Lung (tissue), 11 donors: ENCODE measurements at regions not wholly inside any gene's neighbourhood (a gene's known extent, or its start where the extent isn't known, plus 50 kb on each side); places are given as distances from the start of the nearest gene placed in this dataset.
"Not testable (repeated sequence)": the region's sequence is repeated elsewhere in the genome, so short reads cannot be mapped to it uniquely, and the experiment has no call there.

Experiments
- ATAC-seq: fragments of 200-7000 bp; cut with Tn5 transposase; one replicate; pipeline ENCODE4 v1.9.1; 2020; ENCODE audit warnings: moderate number of reproducible peaks; ENCODE audit not compliant: insufficient read depth, low FRiP score
- DNase-seq, 3 donors: peaks; one replicate each; pipeline ENCODE4 v3.0.0-alpha.2; 2013 to 2017
- H3K27ac ChIP-seq, 2 donors: one replicate each; pipeline ENCODE4 v1.5.1; 2013; ENCODE audit warnings: mild to moderate bottlenecking in 2 of 2, moderate library complexity in 2 of 2, control low read depth in 1 of 2, inconsistent platforms in 1 of 2, low read depth in 1 of 2, low read length in 1 of 2
- H3K27me3 ChIP-seq, 3 donors: one replicate each; pipeline ENCODE4 v1.5.1; 2013; ENCODE audit warnings: low read length in 2 of 3; ENCODE audit not compliant: control insufficient read depth in 3 of 3, insufficient read depth in 3 of 3
- H3K36me3 ChIP-seq, 4 donors: one replicate each; pipeline ENCODE4 v1.5.1; 2013; ENCODE audit warnings: low read length in 4 of 4, mild to moderate bottlenecking in 1 of 4, moderate library complexity in 1 of 4; ENCODE audit not compliant: control insufficient read depth in 4 of 4, insufficient read depth in 4 of 4
- H3K4me1 ChIP-seq, 5 donors: one replicate each; pipeline ENCODE4 v1.5.1; 2013; ENCODE audit warnings: low read length in 5 of 5, mild to moderate bottlenecking in 2 of 5, moderate library complexity in 1 of 5; ENCODE audit not compliant: control insufficient read depth in 5 of 5, insufficient read depth in 5 of 5
- H3K4me3 ChIP-seq: one replicate; pipeline ENCODE4 v1.5.1; 2013; ENCODE audit warnings: mild to moderate bottlenecking, control low read depth, moderate library complexity
- H3K9ac ChIP-seq, 2 donors: one replicate each; pipeline ENCODE4 v1.5.1; 2013; ENCODE audit warnings: low read length in 2 of 2, control low read depth in 1 of 2; ENCODE audit not compliant: insufficient read depth in 1 of 2
- H3K9me3 ChIP-seq, 4 donors: one replicate each; pipeline ENCODE4 v1.5.1; 2013; ENCODE audit warnings: low read length in 3 of 4, mild to moderate bottlenecking in 1 of 4, moderate library complexity in 1 of 4; ENCODE audit not compliant: control insufficient read depth in 4 of 4, insufficient read depth in 3 of 4
- WGBS, 2 donors: extraction: QIAGEN DNeasy Blood & Tissue Kit; methylation state at CpG; one replicate each; pipeline ENCODE4 v1.1.7; 2013; 5-methylcytosine and 5-hydroxymethylcytosine counted together
- TF ChIP-seq, protein P1 (sequence below): IDR thresholded peaks from 2 replicates; pipeline ENCODE4 v1.5.1; 2012; ENCODE audit warnings: mild to moderate bottlenecking; ENCODE audit errors: control extremely low read depth, extremely low read depth
- donor health status: control.
- donor health status: control.
- donor health status: Bipolar disorder and iron deficiency.
- donor health status: healthy.
- donor health status: DM: yes; HTN: yes; CAD: no.

DNA sequence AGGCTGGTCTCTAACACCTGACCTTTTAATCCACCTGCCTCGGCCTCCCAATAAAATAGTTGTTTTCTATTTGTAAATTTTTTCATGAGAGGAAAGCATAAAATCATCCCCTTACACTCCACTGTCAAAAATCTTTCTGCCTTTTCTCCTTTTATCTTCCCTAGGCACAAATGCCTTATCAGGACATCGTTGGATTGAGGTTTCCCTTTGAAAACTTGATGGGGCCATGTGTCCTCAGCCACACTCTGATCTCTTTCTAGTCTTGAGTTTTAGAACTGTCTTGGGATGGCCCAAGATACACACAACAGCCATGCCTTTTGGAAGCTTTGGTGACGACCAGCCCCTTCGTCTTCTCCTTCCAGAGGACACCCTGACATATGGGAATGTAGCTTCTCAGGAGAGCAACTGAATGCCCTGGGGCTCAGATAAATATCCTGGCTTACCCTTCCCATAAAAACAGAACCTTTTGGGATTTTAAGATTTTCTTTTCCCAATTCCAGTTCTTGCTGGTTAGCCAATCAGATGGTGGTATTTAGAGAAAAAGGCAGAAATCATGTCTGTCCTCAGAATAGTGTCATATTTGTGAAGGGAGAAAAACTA, 112.4 kb downstream of the ZNF429 start:
- Histone ChIP-seq H3K4me3 (no peak overlapping the region), H3K27me3 (no peaks in the 10 kb centered on the region), H3K9me3 (no peaks in the 10 kb centered on the region), H3K4me1 (no peaks in the 10 kb centered on the region), H3K36me3 (no peaks in the 10 kb centered on the region), H3K27ac (no peak overlapping the region), H3K9ac (no peak overlapping the region)
- WGBS, 2 donors, result 58 to 63% methylated on average over 4 of the region's 4 CpGs
- TF ChIP-seq, protein P1, sequence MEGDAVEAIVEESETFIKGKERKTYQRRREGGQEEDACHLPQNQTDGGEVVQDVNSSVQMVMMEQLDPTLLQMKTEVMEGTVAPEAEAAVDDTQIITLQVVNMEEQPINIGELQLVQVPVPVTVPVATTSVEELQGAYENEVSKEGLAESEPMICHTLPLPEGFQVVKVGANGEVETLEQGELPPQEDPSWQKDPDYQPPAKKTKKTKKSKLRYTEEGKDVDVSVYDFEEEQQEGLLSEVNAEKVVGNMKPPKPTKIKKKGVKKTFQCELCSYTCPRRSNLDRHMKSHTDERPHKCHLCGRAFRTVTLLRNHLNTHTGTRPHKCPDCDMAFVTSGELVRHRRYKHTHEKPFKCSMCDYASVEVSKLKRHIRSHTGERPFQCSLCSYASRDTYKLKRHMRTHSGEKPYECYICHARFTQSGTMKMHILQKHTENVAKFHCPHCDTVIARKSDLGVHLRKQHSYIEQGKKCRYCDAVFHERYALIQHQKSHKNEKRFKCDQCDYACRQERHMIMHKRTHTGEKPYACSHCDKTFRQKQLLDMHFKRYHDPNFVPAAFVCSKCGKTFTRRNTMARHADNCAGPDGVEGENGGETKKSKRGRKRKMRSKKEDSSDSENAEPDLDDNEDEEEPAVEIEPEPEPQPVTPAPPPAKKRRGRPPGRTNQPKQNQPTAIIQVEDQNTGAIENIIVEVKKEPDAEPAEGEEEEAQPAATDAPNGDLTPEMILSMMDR, result no peak
- no peak for DNase-seq
- no peak for ATAC-seq

GRCh38 chr19:21614776-21615175, 109.4 kb downstream of the ZNF429 start:
- not testable (repeated sequence) for H3K9ac ChIP-seq, H3K9me3 ChIP-seq, H3K27ac ChIP-seq, H3K4me3 ChIP-seq, H3K4me1 ChIP-seq, H3K36me3 ChIP-seq, ATAC-seq, DNase-seq, H3K27me3 ChIP-seq
- 95 to 97% methylated on average over 18 to 19 of the region's 19 CpGs for WGBS, 2 donors

DNA sequence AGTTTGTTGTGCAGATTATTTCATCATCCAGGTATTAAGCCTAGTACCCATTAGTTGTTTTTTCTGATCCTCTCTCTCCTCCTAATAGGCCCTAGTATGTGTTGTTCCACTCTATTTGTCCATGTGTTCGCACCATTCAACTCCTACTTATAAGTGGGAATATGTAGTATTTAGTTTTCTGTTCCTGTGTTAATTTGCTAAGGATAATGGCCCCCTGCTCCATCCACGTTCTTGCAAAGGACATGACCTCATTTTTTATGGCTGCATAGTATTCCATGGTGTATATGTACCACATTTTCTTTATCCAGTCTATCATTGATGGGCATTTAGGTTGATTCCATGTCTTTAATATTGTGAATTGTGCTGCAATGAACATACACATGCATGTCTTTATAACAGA, 107.8 kb downstream of the ZNF429 start:
- not testable (repeated sequence) for H3K27ac ChIP-seq, H3K9me3 ChIP-seq, H3K4me1 ChIP-seq, H3K36me3 ChIP-seq, H3K9ac ChIP-seq, DNase-seq, H3K4me3 ChIP-seq, H3K27me3 ChIP-seq, ATAC-seq
- WGBS, 2 donors, result 72 to 77% methylated on average over 2 of the region's 2 CpGs

DNA sequence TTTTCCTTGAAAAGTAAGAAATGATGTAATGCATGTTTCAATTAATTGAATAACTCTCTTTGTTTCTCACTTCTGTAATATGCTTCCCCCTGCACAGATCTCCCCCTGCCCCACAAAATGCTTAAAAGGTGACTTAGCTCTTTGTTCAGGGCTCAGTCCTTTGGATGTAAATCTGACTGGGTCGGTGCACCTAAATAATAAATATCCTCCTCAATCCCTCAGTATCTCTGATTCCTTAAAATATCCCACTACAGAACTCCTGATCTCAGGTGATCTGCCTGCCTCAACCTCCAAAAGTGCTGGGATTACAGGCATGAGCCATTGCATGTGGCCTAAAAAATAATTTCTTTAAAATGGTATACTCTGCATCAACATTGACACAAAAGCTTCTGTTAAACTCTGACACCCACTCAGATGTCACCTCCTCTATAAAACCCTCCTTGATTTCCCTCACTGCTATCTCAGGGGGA, 107.0 kb downstream of the ZNF429 start:
- WGBS, 2 donors, result 53 to 79% methylated on average over 1 of the region's 1 CpG
- TF ChIP-seq, protein P1, result no peak
- Histone ChIP-seq H3K4me1 (peaks cover 0 to 6% (median 0%) of the 10 kb centered on the region in 5 donors), H3K4me3 (no peak overlapping the region), H3K9ac (no peak overlapping the region), H3K9me3 (peaks cover 0 to 3% (median 0%) of the 10 kb centered on the region in 4 donors), H3K27ac (no peak overlapping the region), H3K36me3 (no peaks in the 10 kb centered on the region), H3K27me3 (no peaks in the 10 kb centered on the region)
- no peak for DNase-seq
- ATAC-seq, result no peak
